GM12872 (cell line): ENCODE measurements at regions not wholly inside any gene's neighbourhood (a gene's known extent, or its start where the extent isn't known, plus 50 kb on each side); places are given as distances from the start of the nearest gene placed in this dataset.

ENCODE experiments used
- CTCF ChIP-seq: IDR thresholded peaks from 3 replicates; pipeline ENCODE4 v1.5.1; 2011; ENCODE audit warnings: low read depth, mild to moderate bottlenecking, low read length, moderate library complexity; ENCODE audit not compliant: insufficient read depth

- TF ChIP-seq CTCF: no peak
Measured at GRCh38 chr1:177800400-177801088, 169.3 kb downstream of the SEC16B start.

DNA sequence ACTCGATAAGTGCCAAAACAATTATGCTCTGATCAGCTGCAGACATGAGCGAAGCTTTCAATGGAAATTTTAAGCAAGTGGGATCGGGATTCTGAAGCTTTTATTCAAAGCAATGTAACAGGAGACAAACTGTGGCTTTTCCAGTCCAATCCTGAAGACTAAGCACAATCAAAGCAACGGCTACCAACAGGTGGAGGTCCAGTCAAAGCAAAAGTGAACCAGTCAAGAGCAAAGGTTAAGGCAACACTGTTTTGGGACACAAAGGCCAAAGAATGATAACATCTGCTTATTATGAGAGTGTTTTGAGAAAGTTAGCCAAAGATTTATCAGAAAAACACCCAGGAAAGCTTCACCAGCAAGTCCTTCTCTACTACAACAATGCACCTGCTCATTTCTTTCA lies 170.1 kb downstream of the SEC16B start:
- no peak for TF ChIP-seq CTCF

- TF ChIP-seq CTCF: no peak
Measured at GRCh38 chr1:177798614-177799013, 171.2 kb downstream of the SEC16B start.

DNA sequence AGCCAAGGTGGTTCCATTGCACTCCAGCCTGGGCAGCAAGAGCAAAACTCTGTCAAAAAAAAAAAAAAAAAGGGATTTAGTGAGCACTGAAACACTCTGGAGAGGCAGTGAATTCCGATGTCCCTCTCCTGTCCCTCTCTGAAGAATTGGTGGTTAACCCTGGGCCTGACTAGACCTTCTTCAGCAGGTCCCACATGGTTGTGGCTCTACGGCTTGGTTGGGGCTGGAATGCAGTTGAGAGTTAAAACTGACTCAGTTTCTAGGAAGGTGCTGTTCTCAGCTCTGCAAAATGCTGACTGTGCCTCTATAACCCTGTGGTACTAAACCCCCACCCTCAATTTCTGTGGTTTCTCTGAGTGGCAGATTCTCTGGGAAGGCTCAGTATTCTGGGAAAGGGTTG lies 173.3 kb downstream of the SEC16B start:
- no peak for TF ChIP-seq CTCF

DNA sequence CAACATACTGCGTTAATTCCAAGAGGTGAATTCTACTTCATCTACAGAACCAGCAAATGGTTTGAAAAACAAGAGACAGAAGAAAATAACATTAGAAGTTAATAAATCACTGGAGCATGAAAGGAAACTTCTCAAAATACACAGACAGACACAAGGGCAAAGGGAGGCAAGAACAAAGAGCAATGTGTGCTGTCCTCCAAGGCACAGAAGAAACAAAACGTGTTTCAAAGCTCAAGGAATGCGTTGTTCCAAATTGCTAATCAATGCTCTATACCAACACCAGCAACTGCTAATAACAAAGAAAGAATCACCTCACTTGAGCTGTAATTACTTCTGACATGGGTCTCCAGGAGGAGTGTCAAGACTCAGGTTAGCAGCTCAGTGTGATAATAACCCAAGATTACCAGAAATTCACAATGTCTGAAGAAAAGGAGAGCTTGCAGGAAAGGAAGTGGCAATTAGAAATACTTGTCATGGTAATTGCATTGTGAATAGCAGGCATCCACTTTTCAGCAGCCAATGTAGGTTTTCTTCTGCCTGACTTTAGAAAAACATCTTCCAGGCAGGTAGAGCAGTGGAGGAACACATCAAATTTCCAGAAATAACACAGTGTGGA lies 175.4 kb downstream of the SEC16B start:
- no peak for TF ChIP-seq CTCF

DNA sequence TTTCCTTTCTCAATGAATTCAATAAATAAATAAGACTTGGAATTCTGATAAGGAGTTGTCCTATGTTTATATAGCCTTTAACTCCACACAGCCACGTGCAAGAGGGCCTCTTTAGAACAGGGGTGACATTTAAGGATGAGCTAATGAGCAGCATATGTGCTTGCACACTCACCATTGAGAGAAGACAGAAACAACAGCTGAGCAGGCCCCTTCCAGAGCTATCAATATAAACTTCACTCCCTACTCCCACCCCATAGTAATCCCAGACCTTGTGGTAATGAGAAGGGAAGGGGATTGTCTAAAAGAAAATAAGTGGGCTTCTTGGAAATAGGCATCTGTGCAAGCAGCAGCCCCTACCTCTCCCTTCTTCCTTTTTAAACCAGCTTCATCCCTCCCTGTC lies 176.0 kb downstream of the SEC16B start:
- no peak for TF ChIP-seq CTCF

- TF ChIP-seq CTCF: no peak
Measured at GRCh38 chr1:177790566-177790965, 179.3 kb downstream of the SEC16B start.
